ENCODE measurements at regions not wholly inside any gene's neighbourhood (a gene's known extent, or its start where the extent isn't known, plus 50 kb on each side); places are given as distances from the start of the nearest gene placed in this dataset.

GRCh38 chr16:52101246-52101645, 445.7 kb downstream of the TOX3 start:
- no peak for DNase-seq

GRCh38 chr16:52099382-52099781, 447.6 kb downstream of the TOX3 start:
- no peak for DNase-seq

GRCh38 chr16:52095471-52095870, 451.5 kb downstream of the TOX3 start:
- DNase-seq: no peak

GRCh38 chr16:52092126-52092525, 454.8 kb downstream of the TOX3 start:
- no peak for DNase-seq

- DNase-seq: no peak
These were observed 456.9 kb downstream of the TOX3 start for GRCh38 chr16:52090080-52090479.

GRCh38 chr16:52089476-52089875, 457.5 kb downstream of the TOX3 start:
- no peak for DNase-seq

- no peak for DNase-seq
These were observed 460.0 kb downstream of the TOX3 start for GRCh38 chr16:52086901-52087300.

GRCh38 chr16:52078716-52079655, 468.0 kb downstream of the TOX3 start:
- no peak for DNase-seq

GRCh38 chr16:52077607-52078006, 469.3 kb downstream of the TOX3 start:
- DNase-seq: no peak

- DNase-seq: no peak
These were observed 470.1 kb downstream of the TOX3 start for GRCh38 chr16:52076801-52077201.

GRCh38 chr16:52076332-52076731, 470.6 kb downstream of the TOX3 start:
- no peak for DNase-seq

- DNase-seq: no peak
These were observed 472.8 kb downstream of the TOX3 start for GRCh38 chr16:52074133-52074532.

GRCh38 chr16:52073024-52073423, 473.9 kb downstream of the TOX3 start:
- DNase-seq: no peak

- DNase-seq: no peak
These were observed 475.8 kb downstream of the TOX3 start for GRCh38 chr16:52071101-52071500.

GRCh38 chr16:52070341-52071057, 476.4 kb downstream of the TOX3 start:
- DNase-seq: no peak

GRCh38 chr16:52069866-52070265, 477.1 kb downstream of the TOX3 start:
- no peak for DNase-seq

GRCh38 chr16:52068447-52069074, 478.4 kb downstream of the TOX3 start:
- no peak for DNase-seq

- no peak for DNase-seq
These were observed 480.0 kb downstream of the TOX3 start for GRCh38 chr16:52066962-52067361.

- no peak for DNase-seq
These were observed 490.7 kb downstream of the TOX3 start for GRCh38 chr16:52056259-52056658.

- DNase-seq: no peak
These were observed 491.6 kb downstream of the TOX3 start for GRCh38 chr16:52055381-52055780.

- no peak for DNase-seq
These were observed 492.6 kb downstream of the TOX3 start for GRCh38 chr16:52054326-52054725.

GRCh38 chr16:52052818-52053217, 494.1 kb downstream of the TOX3 start:
- DNase-seq: no peak

- no peak for DNase-seq
These were observed 495.4 kb downstream of the TOX3 start for GRCh38 chr16:52051414-52052172.

All from AML-193 (cell line).